ENCODE measurements at regions not wholly inside any gene's neighbourhood (a gene's known extent, or its start where the extent isn't known, plus 50 kb on each side); places are given as distances from the start of the nearest gene placed in this dataset.
"Not testable (repeated sequence)": the region's sequence is repeated elsewhere in the genome, so short reads cannot be mapped to it uniquely, and the experiment has no call there.

- H3K27ac ChIP-seq = no peak overlapping the region
- intact Hi-C loops (cut with DNase I) = no loop called here
- WGBS, 2 donors = 60 to 64% methylated on average over 4 of the region's 4 CpGs
- H3K27me3 ChIP-seq = no peaks in the 10 kb centered on the region
- DNase-seq (no peak), ATAC-seq (no peak), FAIRE-seq (no peak)
- H3K4me3 ChIP-seq = no peak overlapping the region
- TF ChIP-seq, protein P1, sequence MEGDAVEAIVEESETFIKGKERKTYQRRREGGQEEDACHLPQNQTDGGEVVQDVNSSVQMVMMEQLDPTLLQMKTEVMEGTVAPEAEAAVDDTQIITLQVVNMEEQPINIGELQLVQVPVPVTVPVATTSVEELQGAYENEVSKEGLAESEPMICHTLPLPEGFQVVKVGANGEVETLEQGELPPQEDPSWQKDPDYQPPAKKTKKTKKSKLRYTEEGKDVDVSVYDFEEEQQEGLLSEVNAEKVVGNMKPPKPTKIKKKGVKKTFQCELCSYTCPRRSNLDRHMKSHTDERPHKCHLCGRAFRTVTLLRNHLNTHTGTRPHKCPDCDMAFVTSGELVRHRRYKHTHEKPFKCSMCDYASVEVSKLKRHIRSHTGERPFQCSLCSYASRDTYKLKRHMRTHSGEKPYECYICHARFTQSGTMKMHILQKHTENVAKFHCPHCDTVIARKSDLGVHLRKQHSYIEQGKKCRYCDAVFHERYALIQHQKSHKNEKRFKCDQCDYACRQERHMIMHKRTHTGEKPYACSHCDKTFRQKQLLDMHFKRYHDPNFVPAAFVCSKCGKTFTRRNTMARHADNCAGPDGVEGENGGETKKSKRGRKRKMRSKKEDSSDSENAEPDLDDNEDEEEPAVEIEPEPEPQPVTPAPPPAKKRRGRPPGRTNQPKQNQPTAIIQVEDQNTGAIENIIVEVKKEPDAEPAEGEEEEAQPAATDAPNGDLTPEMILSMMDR (IDR thresholded peaks at IDR 0.05) = no peak
- no peaks in the 10 kb centered on the region for H3K4me1 ChIP-seq
- no peaks in the 10 kb centered on the region for H3K36me3 ChIP-seq
- no peaks in the 10 kb centered on the region for H3K9me3 ChIP-seq
Observed at GRCh38 chr7:25686493-25686892, 458.2 kb upstream of the NPVF start.

DNA sequence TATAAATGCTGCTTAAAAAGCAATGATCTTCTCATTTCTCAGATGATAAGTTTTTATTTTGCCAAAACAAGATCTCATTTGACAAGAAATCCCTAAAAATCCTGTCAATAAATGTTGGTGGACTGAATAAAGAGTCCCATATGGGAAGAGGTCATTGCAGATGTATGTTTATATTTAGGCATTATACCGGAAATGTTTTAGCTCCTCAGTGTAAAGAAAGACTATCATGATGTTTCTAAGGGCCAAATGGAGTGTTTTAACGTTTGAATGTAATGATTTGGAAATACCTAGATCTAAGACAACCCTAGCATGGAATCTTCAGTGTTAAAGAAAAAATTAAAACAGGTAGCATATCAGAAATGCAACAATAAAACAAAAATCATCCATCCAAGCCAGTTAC, 457.8 kb upstream of the NFE2L3 start:
- no peak for FAIRE-seq
- no peaks in the 10 kb centered on the region for H3K27me3 ChIP-seq

DNA sequence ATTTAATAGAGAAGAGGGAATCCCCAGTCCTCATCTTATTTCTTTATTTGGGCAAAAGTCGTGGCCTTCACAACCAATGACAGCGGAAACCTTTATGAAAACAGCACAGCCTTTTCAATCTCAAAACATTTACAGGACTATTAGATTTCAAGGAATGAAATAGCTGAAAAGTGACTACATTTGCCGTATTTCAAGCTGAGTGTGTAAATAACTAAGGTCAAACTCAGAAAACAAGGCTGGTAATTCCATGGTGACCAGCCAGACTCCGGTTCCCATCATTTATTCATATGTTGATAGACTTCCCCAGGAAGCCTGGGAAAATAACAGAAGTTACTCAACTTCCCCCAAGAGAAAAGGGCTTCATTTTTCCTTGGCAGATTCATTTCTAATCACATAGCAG, 457.3 kb upstream of the NFE2L3 start:
- H3K36me3 ChIP-seq = no peaks in the 10 kb centered on the region
- DNase-seq (no peak), FAIRE-seq (no peak), ATAC-seq (no peak)
- WGBS, 2 donors = 69 to 75% methylated on average over 4 of the region's 4 CpGs
- no peaks in the 10 kb centered on the region for H3K27me3 ChIP-seq
- TF ChIP-seq, protein P1 (IDR thresholded peaks at IDR 0.05) = no peak
- intact Hi-C loops (cut with DNase I) = no loop called here
- no peaks in the 10 kb centered on the region for H3K9me3 ChIP-seq
- H3K4me3 ChIP-seq = no peak overlapping the region
- H3K27ac ChIP-seq = no peak overlapping the region
- no peaks in the 10 kb centered on the region for H3K4me1 ChIP-seq

More for the DNA sequence above, 457.8 kb upstream of the NFE2L3 start:
- no peak for DNase-seq
- TF ChIP-seq, protein P1 (IDR thresholded peaks at IDR 0.05) = no peak
- H3K36me3 ChIP-seq = no peaks in the 10 kb centered on the region
- 56 to 65% methylated on average over 2 of the region's 2 CpGs for WGBS, 2 donors
- intact Hi-C loops (cut with DNase I) = no loop called here
- H3K9me3 ChIP-seq = no peaks in the 10 kb centered on the region
- no peak for ATAC-seq
- H3K4me1 ChIP-seq = no peaks in the 10 kb centered on the region
- H3K4me3 ChIP-seq = no peak overlapping the region
- H3K27ac ChIP-seq = no peak overlapping the region

GRCh38 chr7:25696571-25696970, 455.4 kb upstream of the NFE2L3 start:
- intact Hi-C loops (cut with DNase I) = no loop called here
- DNase-seq (no peak), FAIRE-seq (no peak), ATAC-seq (no peak)
- Histone ChIP-seq H3K27ac (no peak overlapping the region), H3K4me3 (no peak overlapping the region), H3K9me3 (no peaks in the 10 kb centered on the region), H3K36me3 (no peaks in the 10 kb centered on the region), H3K4me1 (no peaks in the 10 kb centered on the region), H3K27me3 (no peaks in the 10 kb centered on the region)
- WGBS, 2 donors = 87 to 96% methylated on average over 2 of the region's 2 CpGs
- TF ChIP-seq, protein P1 (IDR thresholded peaks at IDR 0.05) = no peak

DNA sequence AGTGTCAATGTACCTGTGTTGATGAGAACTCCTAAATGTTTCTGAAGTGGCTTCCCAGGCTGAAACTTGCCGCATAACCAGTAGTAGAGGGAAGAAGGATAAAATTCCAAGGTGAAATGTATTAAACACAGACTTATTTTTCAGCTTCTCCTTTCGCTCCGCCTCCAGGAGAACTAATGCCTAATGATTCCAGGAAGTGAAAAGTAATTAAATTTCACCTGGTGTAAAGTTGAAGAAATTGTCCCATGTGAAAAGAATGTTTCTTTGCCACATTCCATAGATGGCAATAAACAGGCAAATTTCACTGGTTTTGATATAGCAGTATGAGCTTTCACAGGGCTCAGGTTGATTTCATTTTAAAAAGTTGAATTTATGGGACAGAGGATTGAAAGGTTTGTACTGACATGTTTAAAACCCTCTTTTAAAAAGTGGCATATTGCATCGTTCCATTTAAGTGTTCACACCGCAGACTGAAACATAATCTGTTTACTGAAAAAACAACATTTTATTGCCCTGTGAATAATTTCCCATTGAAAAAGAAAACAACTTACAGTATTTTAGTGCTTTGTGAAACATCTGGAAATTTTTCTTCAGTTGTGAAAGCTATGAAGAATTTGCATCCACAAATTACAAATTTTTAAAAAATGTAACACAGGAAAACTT, 453.4 kb upstream of the NFE2L3 start:
- H3K4me1 ChIP-seq = no peaks in the 10 kb centered on the region
- H3K4me3 ChIP-seq = no peak overlapping the region
- DNase-seq (no peak), ATAC-seq (no peak), FAIRE-seq (no peak)
- 77 to 79% methylated on average over 5 of the region's 5 CpGs for WGBS, 2 donors
- no peaks in the 10 kb centered on the region for H3K36me3 ChIP-seq
- intact Hi-C loops (cut with DNase I) = no loop called here
- TF ChIP-seq, protein P1 (IDR thresholded peaks at IDR 0.05) = no peak
- no peaks in the 10 kb centered on the region for H3K27me3 ChIP-seq
- no peak overlapping the region for H3K27ac ChIP-seq
- no peaks in the 10 kb centered on the region for H3K9me3 ChIP-seq

GRCh38 chr7:25700141-25700540, 451.9 kb upstream of the NFE2L3 start:
- H3K27me3 ChIP-seq; H3K4me1 ChIP-seq; H3K9me3 ChIP-seq; ATAC-seq; H3K4me3 ChIP-seq; intact Hi-C loops (cut with DNase I); H3K27ac ChIP-seq; H3K36me3 ChIP-seq; DNase-seq; FAIRE-seq: not testable (repeated sequence)
- 83% methylated on average over 7 of the region's 7 CpGs for WGBS, 2 donors
